NCI-H446 treated with DMSO at 0.1 percent for 48 hours (cell line): ENCODE measurements at regions not wholly inside any gene's neighbourhood (a gene's known extent, or its start where the extent isn't known, plus 50 kb on each side); places are given as distances from the start of the nearest gene placed in this dataset.

ENCODE experiments used
- DNase-seq: peaks from one replicate; lab custom pipeline; 2025; lab: John Stamatoyannopoulos, UW

DNA sequence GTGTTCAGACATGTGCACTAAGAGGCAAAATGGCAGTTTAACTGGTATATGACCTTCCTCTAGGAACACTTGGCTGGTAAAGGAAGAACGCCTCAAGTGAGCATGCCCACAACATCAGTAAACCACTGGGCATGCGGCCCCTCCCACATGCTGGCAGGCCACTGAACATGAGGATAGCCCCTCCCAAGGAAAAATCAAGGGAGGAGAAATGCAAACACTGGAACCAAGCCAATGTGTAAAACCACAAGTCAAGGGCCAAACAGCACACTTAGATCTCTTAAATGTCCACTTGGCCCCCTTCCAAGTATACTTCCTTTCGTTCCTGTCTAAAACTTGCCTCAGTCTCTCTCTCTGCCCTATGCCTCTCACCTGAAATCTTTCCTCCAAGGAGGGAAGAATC, 980.8 kb downstream of the TSN start:
- DNase-seq, result no peak

DNA sequence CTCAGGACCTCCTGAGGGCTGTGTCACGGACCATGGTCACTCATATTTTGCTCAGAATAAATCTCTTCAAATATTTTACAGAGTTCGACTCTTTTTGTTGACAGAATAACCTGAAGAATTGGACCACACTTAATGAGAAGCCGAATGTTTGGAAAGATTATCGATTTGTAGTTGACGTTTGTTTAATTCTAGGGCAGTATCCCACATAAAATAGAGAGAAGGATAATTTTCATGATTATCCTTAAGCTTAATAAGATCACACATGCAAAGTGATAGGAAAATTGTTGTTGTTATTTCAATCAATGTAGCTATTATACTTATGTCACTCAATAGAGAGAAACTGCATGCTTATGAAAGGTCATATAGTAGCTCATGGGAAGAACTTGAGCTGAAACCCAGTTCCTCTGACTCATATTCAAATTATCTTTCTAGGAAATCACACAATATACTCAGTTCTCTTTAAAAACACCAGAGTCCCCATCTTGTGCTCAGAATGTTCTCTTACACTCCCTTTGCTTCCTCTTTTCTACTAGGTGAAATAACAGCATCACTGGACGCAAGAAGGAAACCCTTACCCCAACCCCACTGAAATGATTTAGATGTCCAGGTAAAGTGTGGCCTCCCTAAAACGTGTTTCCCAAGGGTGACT, 982.1 kb downstream of the TSN start:
- no peak for DNase-seq

DNA sequence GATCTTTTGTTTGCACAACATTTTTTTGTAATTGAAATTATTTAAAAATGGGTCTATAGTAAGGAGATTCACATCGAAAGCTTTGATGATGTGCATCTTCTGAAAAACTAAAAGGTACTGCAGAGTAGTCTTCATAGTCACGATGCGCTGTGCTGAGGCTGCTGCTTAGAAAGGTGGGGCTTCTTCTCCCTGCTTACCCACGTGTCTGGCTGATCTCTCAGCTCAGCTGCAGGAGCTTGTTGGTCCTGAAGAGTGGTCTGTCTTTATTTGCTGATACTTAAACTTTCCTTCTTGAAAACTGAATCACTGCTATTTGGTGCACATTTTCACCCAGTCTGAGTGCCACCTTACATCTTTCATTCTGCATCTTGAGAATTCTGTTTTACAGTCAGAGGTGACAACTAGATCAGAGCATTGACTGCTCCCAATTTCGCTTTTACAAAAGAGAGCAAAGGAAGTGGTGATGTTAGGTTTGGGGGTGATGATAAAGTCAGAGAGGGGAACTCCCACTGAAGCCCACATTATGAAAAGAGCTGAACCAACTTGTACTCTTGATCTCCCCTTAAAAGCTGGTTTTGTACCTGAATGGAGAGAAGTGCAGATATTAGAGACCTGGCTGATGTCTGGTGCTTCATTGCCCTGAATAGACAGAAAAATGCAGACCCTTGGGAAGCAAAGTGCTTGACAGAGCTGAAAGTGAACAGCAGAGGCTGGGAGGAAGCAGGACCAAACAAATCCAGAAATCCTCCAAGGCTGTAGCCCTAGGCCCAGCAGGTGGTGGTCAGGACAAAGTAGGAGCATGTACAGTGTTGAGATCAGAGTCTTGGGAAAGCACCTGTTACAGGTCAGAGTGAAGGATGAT, 984.5 kb downstream of the TSN start:
- no peak for DNase-seq

DNA sequence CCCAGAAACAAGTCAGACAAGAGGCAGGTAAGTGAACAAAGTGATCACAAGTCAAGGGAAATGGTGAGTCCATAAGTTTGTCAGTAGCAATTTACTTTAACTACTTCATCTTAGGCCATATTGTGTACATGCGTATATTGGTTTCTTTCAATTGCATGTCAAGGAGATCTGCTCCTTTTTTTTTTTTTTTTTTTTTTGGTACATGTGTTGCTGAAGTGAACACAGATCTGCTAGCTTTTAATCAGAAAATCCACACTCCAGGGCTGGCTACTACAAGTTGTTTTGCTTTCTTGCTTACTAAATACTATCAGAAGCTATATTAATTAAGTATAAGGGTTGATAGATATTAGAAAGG, 985.1 kb downstream of the TSN start:
- DNase-seq, result no peak

DNA sequence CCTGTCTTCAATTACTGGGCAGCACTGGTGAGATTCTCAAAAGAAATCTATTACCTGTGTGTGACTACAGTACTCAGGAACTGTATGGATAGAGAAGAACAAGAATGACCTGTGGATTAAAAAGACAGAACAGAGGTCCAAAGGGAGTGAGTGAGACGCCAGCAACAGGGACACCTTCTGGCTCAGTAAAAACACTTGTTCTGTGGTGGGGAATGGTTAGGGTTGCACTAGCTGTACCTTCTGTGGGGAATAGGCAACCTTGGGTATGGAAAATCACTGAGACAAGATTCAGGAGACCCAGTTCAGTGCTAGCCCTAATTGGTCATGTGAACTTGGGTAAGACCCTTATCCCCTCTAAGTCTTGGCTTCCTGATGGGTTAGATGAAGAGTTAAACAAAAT, 986.0 kb downstream of the TSN start:
- DNase-seq, result no peak

DNA sequence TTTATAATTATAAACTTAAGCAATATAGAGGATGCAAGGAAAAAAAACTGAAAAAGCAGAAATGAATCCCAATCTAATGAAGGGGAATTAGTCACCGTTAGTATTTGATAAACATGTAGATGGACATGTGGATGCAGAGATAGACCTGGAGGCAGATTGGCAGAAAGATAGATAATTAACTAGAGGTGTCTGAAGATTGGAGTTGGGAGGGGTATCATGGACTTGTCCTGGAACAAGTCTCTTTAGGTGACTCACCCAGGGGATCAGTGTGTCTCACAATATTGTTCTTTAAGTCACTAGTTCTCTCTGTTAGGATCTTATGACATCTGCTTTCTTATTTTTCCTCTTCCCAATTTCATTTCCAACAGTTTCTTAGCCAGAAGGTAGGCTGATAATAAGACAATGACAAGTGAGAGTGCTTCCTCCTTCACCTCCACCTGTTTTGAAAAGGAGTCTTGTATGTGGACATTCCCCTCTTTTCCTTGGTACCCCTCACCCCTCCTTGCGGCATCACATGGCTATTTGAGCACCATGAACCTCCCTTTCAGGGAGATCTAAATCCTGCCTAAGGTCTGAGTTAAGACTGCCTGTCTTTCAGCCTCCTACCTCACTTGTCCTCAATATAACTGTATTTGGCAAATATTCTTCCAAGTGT, 987.7 kb downstream of the TSN start:
- no peak for DNase-seq

DNA sequence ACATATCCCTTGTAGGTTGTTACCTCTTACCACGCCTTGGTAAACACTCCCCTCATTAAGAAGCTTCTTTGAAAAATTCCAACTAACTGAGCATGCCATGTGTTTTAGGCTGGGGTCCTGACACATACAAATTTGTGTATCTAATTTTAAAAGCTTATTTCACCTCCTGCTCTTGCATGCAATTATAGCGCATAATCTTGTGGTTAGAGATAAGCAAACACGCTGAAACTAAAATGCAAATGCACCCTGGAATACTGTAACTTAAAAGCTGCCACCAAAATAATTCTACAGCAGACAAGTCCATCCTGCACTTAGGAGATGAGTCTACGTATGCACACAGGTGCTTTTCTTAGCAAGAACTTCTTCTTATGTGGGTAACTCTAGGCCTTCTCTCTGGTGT, 990.2 kb downstream of the TSN start:
- no peak for DNase-seq

DNA sequence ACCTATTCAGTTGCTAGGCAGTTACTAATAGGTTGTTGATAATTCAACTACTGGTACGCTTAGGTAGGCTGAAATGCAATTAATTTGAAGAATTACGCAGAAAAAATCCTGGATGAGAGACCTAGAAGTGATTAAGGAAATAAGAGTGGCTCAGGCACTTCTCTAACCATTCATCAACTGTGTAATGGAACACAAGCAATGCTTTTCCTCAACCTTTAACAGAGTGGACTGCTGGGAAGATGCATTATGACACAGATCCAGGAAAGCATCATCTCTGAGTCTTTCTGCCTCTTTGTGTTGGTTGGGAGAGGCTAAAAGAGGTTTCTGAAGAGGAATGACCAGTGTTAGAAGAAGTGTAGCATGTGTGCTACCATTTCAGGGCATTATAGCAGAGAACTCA, 992.2 kb downstream of the TSN start:
- DNase-seq, result no peak

DNA sequence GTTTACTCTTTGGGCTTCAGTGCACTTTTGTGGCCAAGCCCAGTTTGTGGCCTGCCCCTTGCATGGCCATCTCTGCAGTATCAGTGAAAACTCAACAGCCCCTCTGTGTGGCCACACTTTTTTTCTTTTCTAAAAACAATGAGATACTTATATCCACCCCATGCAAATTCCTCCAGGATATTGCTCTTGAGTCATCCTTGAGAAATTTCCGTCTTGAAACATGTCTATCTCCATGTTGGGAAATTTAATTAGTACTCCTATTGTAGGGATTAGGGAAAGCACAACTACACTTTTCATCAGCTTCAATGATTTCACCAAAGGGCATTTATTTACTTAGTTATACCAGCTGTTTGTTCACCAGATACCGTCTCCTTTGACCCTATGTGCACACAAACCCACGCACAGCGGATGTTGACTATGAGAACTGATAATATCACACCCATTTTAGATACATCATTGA, 993.1 kb downstream of the TSN start:
- DNase-seq, result no peak

DNA sequence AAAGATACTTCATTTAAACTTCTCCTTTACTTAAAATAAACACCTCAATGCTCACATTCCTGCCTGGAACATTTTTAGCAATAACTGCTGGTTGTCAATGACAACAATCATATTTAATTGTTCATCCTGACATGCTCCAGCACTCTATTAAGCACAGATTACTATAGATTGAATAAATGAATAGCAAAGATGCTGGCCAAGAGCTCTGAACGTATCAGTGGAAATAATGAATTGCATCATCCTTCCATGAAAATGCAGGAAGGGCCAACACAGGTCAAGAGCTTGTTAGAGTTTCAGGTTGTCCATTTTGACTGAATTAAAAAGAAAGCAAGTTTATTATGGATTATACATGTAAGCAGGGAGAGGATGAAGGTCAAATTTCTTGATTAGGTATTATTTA, 994.0 kb downstream of the TSN start:
- peak; percentile 6 for DNase-seq

DNA sequence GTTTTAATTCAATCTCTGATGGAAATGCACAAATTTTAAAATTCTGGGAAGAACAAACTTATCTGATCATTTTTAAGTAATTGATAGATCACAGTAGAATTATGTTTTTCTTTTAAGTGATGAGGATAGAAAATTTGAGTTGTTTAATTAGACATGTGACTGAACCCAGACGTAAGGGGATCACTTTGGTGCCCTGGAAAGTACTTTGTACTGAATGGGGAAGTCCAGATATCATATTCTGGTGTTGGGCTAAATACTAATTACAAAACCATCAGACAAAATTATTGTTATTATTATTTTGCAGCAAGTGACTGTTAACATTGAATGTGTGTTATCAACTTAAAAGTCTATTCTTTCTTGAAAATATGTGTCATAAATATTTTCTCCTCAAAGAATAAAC, 994.6 kb downstream of the TSN start:
- DNase-seq, result no peak

DNA sequence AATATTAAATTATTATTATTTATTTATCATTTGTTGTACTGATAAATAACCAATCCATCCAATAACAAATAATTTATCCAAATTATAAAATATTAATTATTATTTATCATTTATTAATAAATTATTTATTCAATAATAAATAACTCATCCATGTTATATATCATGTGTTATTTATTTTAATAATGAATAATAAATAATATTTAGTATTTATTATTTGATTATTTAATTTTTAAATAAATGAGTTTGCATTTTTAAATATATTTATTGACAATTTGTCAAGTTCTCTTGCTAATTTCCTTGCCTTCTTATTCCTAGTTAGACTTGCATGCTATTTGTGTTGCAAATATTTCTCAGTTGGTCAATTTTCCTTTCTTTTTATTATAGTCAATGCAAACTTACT, 995.4 kb downstream of the TSN start:
- DNase-seq, result no peak

DNA sequence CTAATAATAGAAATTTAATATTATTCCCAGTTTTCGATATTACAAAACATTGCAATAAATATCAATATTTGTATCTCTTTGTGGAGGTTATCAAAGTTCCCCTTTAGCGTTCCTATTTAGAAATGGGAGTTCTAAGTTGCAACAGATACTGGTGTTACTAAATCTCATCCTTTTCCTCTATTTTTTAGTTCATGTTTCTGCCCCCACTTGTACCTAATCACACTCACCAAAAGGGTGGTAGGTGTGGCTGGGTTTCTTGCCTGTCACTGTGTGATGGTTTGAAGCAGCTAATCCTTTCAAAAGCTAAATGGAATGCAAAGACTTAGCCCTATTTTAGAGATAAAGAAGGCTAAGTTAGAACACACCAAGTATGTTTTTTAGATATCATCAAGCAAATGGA, 997.9 kb downstream of the TSN start:
- DNase-seq, result no peak

DNA sequence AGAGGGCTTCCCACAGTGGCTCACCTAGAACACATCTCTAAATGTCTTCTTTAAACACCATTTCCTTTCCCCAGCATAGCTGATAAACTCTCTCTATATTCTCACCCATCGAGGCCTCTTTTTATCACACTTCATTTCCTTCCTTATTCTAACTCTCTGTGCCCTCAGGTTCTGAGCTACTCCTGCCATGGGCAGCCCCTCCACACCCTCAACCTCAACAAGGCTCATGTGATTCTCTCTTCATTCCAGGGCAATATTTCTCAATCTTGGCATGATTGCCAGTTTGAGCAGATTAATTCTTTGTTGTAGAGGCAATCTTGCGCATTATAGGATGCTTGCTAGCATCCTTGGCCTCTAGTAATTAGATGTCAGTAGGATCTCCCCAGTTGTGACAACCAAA, 999.1 kb downstream of the TSN start:
- DNase-seq, result no peak

DNA sequence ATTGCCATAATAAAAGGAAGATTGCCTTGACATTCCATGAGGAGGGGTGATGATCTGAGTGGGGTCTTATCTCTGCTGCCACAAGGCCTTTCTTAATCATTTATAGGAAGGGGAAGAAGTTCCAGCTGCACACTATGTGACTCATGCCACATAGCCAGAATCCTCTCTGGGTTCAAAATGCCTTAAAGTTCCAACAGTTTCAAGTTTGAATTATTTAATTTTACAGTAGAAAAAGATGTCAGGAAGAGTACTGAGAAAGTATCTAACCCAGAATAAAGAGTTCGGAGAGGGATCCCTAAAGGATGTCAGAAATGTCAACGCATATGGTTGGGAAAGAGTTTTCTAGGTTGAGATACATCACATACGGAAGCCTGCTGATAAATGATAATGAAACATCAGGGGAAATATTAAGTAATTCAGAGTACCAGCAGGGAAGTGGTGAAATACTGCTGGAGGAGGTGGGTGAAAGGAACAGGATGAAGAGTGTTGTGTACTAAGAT, 999.9 kb downstream of the TSN start:
- no peak for DNase-seq

DNA sequence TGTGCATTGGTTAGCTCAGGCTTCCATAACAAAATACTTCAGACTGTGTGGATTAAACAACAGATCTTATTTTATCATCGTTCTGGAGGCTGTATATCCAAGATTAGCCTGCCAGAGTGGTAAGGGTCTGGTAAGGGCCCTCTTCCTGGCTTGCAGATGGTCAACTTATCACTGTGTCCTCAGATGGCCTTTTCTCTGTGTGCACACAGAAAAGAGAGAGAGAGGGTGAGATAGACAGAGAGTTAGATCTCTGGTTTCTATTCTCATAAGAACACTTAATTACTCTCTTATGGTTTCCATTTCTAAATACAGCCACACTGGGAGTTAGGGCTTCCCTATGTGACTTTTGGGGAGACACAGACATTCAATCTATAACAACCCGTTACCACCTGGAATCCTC, 1003.5 kb downstream of the TSN start:
- no peak for DNase-seq

DNA sequence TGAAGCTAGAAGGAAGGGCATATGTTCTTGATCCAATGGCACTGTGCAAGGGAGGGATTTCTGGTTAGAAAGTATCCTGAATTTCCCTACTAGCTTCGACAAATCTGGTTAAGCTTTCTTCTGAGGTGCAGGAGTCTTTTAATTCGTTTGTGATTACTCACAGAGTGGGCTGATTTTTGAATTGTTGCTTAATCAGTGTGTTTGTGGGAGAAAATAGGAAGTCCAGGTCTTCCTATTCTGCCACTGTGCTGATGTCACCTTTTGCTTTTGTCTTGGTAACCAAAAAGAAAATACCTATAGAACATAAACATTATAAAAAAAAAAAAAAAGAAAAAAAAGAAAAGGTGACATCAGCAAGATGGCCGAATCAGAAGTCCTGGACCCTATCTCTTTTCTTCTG, 1008.6 kb downstream of the TSN start:
- no peak for DNase-seq

DNA sequence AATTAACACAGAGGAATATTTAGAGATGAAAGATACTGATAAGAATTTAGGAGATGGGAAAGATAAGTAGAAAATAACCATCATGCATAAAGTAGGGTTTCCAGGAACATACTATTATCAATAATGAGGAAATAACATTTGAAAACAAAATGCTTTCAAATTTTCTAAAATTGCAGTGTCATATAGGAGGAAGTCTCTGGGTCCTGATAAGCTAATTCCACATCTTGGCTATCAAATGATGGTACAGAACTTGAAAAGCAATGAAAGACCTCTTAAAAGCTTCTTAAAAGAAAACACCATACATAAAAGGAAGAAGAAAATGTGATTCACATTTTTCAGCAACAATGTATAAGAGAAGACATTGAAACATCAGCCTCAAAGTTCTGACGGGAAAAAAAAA, 1024.8 kb downstream of the TSN start:
- DNase-seq, result no peak

DNA sequence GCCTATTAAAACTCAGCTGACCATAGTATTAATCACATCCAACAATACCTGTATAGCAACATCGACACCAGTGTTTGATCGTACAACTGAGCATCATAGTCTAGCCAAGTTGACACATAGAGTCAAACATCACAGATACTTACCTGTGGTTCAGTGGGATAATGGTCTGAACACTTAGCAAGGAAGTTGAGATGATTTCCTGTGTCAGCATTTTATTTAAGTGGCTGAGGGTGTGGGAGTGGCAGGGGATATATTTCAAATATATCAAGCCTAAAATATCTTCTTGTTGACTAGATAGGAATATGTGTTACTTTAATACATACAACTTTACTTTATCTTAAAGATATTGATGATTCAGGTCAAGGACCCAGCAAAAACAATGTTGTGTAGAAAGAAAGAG, 1038.6 kb downstream of the TSN start:
- DNase-seq, result no peak

DNA sequence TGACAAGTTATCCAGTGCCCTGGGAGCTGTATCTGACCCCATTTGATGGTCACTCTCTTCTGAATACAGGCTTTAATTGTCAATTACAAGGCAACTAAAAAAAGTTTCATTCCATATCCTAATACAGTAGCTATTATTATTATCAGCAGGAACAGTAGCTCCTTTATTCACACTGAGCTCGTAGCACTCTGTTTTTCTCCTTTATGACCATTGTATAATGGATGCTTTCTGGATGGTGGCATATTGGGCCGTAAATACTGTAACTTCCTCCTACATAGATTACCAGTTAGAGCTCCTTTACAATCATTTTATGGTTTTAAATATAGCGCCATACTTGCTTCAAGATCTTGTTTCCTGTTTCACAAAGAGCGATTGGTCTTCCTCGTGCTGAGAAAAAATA, 1040.3 kb downstream of the TSN start:
- no peak for DNase-seq

DNA sequence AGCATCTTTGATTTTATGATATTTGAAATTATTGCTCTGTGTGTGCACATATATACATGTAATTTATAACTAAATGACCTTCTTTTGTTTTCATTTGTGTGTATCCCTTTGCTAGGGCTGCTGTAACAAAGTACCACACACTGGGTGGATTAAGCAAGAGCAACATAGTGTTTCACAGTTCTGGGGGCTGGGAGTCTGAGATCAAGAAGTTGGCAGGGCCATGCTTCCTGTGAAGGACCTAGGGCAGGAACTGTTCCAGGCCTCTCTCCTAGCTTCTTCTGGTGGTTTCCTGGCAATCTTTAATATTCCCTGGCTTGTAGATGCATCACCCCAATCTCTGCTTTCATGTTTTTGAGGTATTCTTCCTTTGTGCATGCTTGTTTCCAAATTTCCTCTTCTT, 1043.9 kb downstream of the TSN start:
- DNase-seq, result no peak

DNA sequence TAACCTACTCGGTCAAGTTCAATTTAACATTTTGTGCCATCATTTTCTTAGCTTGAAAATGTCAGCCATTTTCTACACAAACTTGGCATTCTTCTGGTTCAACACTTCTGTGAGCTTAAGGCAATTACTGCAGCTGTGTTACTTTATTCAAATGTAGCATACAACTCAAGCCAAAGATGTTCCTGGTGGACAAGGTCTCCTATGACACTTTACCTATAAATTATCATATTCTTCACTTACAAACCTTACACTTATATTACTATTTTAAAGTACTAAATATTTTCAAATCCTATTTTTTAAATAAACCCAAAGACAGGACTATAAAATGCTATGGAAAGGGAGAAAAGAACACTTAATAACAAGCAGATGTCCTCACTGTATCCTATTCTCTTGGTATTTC, 1045.3 kb downstream of the TSN start:
- DNase-seq, result no peak

DNA sequence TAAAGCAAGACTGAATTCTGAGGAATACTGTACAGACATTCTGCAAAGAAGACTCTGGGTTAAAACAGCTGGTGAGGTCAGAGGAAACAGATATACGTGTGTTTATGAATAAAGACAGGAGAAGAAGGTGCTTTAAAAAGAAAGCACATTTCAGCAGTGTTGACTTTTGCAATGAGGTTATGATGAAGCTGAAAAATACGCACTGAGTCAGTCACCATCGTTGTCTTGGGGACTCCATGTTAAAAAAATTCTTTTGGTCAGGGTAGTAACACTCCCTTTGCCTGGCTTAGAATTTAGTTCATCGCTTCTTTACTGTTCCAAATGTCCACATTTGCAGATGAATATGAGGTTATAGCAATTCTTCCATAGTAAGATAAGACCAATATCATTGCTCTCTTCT, 1049.0 kb downstream of the TSN start:
- no peak for DNase-seq
